Esophagus muscularis mucosa (tissue), 3 donors: ENCODE measurements at regions not wholly inside any gene's neighbourhood (a gene's known extent, or its start where the extent isn't known, plus 50 kb on each side); places are given as distances from the start of the nearest gene placed in this dataset.

Experiments used
- POLR2A ChIP-seq: fragments of 450-650 bp; IDR thresholded peaks from one replicate; pipeline ENCODE4 v1.6.1; 2017; ENCODE audit warnings: antibody characterized with exemption, moderate library complexity, mild to moderate bottlenecking, low read depth
- POLR2AphosphoS5 ChIP-seq, 2 donors: sonication (generic); formaldehyde crosslinking; IDR thresholded peaks; one replicate each; pipeline ENCODE4 v1.6.1; 2017; ENCODE audit warnings: antibody characterized with exemption in 2 of 2
- TF ChIP-seq, protein P1 (sequence below), 3 experiments: fragments of 200-600 bp in 2 of 3; fragments of 450-650 bp in 1 of 3; sonication (generic) in 2 of 3; IDR thresholded peaks; one replicate each; pipeline ENCODE4 v1.5.1; 2017 to 2019; ENCODE audit warnings: antibody characterized with exemption in 3 of 3, mild to moderate bottlenecking in 2 of 3, moderate library complexity in 1 of 3

DNA sequence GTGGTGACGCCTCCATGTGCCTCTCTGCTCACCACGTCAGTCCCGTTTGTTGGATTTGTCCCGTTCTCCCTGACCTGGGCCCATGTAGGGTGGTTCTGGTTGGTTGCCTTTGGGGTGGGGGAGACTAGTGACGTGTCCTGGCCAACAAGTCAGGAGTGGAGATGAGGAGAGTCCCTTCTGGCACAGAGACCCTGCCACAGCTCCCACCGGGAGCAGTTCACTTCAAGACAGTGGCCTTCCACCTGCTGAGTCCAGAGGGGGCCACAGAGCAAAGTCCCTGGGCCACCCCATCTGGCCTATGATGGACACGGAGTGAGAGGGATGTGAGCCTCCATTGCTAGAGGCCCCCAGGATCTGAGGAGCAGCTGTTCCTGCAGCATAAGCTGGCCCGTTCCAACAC lies 405.6 kb downstream of the TCERG1L start:
- TF ChIP-seq POLR2A (no peak), POLR2AphosphoS5 (IDR thresholded peaks at IDR 0.05) (no peak)
- TF ChIP-seq, protein P1, sequence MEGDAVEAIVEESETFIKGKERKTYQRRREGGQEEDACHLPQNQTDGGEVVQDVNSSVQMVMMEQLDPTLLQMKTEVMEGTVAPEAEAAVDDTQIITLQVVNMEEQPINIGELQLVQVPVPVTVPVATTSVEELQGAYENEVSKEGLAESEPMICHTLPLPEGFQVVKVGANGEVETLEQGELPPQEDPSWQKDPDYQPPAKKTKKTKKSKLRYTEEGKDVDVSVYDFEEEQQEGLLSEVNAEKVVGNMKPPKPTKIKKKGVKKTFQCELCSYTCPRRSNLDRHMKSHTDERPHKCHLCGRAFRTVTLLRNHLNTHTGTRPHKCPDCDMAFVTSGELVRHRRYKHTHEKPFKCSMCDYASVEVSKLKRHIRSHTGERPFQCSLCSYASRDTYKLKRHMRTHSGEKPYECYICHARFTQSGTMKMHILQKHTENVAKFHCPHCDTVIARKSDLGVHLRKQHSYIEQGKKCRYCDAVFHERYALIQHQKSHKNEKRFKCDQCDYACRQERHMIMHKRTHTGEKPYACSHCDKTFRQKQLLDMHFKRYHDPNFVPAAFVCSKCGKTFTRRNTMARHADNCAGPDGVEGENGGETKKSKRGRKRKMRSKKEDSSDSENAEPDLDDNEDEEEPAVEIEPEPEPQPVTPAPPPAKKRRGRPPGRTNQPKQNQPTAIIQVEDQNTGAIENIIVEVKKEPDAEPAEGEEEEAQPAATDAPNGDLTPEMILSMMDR (IDR thresholded peaks at IDR 0.05), result no peak
